T-helper 2 cell (primary cell): ENCODE measurements at regions not wholly inside any gene's neighbourhood (a gene's known extent, or its start where the extent isn't known, plus 50 kb on each side); places are given as distances from the start of the nearest gene placed in this dataset.

Experiments used
- DNase-seq, 5 experiments: peaks; one replicate each; pipeline versions ENCODE4 v3.0.0 to v3.0.0-alpha.2; 2012 to 2022

DNA sequence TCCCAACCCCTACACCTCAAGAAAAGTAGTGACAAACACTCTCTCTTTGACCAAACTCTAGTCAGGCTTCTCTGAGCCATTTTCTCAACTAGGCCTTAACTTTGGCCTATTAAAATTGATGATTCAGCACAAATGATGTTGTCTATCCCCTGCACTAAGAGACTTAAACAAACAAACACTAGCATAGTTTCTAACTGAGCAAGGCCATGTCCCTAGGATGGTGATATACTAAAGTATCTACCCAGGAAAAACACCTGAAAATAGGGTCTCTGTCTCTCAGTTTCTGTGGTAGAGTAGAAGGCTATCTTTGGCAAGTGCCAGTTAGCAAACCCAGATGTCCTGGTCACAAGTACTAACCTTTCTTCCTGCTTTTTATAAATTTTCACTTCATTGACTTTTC, 219.7 kb upstream of the ANO3 start:
- DNase-seq: no peak

DNA sequence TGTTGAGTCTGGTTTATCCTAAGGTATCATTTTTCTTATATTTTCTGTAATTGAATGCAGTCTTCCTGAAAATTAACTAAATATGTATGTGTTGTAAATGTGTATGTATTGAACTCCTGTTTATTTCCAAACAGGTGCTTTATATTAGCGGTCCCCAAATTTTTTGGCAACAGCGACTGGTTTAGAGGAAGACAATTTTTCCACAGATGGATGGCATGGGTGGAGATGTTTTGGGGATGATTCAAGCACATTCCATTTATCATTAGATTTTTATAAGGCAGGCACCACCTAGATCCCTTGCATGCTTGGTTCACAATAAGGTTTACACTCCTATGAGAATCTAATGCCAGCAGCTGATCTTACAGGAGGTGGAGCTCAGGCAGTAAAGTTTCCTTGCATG, 210.5 kb upstream of the ANO3 start:
- no peak for DNase-seq

DNA sequence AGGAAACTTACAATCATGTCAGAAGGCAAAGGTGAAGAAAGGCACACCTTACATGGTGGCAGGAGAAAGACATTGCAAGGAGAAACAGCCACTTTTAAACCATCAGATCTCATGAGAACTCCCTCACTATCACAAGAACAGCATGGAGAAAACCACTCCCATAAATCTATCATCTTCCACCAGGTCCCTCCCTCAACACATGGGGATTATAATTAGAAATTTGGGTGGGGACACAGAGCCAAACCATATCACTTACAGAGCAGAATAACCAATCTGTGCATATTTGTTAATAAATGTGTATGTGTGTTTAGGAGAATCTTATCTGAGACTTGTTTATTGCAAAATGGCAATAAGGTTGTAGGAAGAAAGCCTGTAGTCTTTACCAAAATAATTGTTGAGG, 205.2 kb upstream of the ANO3 start:
- no peak for DNase-seq

DNA sequence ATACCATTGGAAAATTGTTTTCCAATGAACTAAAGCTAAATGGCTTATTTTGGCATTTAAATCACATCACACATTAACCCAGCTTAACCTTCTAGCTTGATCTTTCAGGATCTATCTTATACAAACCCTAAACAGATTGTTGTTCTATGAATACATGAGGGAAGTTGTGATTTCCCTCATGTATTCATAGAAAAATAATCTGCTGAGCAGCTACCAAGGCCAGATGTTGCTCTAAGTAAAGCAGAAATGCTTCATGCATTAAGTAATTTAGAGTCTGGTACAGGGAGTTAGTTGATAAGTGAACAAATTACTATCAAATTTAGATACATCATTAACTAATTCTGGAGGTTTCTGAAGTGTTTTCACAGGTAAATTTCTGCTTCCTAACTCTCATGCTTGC, 204.6 kb upstream of the ANO3 start:
- no peak for DNase-seq

DNA sequence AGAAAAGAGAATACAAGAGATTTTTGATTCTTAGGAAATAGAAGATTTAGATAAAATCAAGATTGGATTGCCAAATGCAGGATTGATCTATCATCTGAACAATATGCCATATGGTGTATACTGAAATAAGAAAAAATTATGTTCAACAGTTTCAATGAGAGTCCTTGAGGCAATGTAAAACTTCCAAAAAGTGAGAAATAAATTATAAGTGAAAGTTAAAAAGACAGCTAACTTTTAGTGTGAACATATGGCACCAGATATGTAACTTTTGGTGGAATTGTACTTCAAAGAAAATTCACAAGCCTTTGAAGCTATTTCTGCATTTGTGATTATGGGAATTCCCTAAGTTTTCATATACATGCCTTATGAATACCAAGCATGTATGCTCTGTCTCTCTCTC, 200.5 kb upstream of the ANO3 start:
- no peak for DNase-seq

- DNase-seq: no peak
Observed at GRCh38 chr11:26134053-26134452, 197.9 kb upstream of the ANO3 start.

- DNase-seq: no peak
Observed at GRCh38 chr11:26134481-26135355, 197.2 kb upstream of the ANO3 start.

DNA sequence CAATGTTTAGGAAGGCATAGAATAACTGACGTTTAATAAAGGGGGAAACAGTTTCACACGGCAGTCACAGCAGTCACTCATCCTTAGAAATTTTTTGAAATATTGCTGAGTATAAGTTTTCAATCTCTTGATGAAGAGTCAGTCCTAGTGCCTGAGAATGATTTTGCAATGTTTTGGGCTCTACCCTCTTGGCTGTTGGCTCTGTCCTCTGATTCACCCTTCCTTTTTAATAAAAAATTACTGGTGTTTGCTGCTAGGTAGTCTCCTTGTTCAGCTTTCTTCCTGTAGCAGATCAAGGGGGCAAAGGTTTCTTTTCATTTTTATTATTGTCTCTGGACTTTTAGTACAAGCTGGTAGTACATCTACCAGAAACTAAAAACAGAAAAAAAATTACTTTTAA, 194.3 kb upstream of the ANO3 start:
- no peak for DNase-seq

GRCh38 chr11:26142891-26143290, 189.0 kb upstream of the ANO3 start:
- no peak for DNase-seq

GRCh38 chr11:26143566-26144290, 188.2 kb upstream of the ANO3 start:
- DNase-seq: no peak

DNA sequence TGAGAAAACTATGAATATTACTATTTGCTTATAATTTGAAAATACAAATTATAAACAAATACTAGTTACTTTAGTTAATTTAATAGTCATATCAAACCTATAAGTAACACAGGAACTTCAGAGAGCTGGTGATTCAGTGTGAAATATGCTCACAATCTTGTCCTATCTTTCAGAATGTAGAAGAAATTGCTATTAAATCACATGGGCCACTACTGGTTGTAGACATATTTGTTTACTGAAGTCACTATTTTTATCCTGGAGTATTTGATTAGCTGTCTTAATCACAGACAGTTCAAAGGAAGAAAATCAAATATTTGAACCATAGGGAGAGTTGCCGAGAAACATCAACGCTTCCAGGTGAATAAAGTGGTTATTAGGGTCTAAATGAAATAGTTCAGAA, 187.6 kb upstream of the ANO3 start:
- DNase-seq: no peak

DNA sequence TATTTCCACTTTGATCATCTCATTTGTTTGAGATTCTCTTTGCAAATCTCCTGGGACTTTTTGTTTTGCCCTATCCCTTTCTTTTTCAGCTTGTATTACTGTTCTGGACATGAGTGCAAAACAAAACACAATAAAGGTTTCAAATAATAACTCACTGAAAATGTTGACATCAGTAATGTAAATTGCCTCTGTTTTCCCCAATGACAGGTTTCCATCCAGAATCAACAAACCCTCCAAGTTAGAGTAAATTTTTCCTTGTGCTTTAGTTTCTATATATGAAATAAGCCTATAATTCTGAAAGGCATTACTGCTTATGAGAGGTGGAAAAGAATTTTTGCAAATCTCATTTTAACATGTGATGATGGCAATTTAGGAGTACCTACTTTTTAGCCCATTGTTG, 187.0 kb upstream of the ANO3 start:
- no peak for DNase-seq

DNA sequence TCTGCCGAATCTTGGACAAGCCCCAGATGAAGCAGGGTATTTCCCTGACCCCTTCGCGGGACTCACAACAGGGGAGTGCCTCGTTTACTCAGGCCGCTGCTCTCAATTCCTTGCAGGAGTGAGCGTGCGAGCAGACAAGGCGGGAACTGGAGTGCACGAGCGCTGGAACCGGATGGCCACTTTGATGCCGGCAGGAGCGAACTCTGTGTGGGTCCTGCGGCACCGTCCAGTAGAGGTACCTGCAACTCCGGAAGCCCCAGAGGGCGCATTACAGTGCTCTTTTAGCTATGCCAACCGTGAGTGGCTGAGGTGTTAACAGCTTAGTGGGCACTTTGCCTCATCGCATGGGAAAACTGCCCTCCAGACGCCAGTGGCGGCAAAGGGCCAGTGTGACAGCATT, 182.3 kb upstream of the ANO3 start:
- DNase-seq: no peak

DNA sequence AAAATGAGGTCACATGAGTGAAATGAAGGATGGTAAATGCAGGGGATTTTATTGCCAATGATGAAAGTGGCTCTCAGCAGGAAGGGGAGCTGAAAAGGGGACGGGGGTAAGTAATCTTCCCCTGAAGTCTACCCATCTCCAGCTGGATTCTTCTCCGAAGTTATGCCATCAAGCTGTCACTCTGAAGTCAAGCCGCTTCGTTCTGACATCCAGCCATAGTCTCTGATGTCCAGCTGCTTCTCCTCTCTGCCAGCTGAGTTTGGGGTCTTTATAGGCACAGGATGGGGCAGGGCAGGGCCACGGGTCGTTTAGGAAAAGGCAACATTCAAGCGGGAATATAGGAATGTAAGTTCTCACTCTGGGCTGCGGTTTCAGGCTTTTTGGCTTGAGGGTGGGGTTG, 181.9 kb upstream of the ANO3 start:
- no peak for DNase-seq

DNA sequence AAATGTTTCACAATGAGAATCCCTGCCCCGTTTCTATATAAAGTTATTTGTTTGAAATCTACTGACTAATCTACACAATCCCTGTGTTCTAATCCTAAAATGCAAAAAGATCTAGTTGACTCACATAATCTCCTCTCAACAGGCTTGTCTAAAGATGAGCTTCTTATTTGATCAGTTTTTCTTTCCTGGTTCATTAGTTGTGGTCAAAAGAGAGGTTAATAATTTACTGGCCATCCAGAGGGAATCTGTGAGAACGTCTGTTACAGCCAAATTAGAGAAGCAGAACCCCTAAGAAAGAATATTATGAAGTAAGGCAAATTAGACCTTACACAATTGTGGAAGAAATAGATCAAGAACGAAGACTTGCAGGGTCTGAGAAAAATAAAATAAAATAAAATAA, 173.7 kb upstream of the ANO3 start:
- DNase-seq: no peak

GRCh38 chr11:26162291-26162690, 169.6 kb upstream of the ANO3 start:
- no peak for DNase-seq

DNA sequence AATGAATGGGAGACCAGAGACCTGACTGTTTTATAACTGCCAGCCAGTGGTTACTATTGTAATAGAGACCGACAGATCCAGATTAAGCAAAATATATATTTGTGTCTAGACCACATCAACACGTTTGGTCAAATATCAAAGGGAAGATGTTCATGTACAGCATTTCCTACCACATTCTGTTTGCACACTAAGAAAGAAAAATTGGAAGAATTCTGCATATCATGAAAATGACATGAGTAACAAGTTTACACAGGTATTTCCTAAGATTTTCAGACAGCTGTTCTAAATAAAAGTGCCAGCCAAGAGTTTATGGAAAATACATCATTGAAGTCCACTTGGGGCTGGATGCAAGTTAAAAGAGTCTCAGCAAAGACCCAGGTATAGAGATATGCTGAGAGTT, 145.5 kb upstream of the ANO3 start:
- no peak for DNase-seq

DNA sequence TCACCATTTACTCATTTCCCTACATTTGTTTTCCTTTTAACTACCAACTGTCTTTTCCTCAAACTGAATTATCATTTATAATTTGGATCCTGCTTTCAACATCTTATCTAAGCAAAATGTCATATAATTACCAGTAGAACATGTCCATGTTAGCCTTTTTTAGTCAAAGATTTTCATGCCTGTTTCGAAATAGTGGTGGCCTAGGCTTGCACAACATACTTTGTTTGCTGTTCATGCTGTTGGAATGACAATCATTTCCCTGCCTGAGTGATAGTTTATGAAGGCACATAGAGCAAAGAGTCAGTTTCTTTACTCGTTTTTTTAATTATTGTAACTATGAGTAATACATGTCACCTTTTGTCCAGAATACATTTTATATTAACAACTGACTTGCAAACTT, 144.3 kb upstream of the ANO3 start:
- DNase-seq: no peak

GRCh38 chr11:26188554-26188953, 143.4 kb upstream of the ANO3 start:
- no peak for DNase-seq

DNA sequence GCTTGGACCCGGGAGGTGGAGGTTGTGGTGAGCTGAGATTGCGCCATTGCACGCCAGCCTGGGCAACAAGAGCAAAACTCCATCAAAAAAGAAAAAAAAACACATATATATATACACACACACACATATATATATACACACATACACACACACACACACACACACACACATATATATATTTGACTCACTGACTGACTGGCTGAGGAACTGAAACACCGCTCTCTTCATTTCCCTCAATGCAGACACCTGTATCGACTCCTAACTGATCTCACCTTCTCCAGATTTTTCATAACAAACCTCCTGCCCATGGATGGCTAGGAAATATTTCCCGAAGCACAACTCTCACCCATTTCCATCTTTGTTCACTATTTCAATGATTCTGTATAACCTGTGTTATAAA, 140.7 kb upstream of the ANO3 start:
- DNase-seq: no peak

DNA sequence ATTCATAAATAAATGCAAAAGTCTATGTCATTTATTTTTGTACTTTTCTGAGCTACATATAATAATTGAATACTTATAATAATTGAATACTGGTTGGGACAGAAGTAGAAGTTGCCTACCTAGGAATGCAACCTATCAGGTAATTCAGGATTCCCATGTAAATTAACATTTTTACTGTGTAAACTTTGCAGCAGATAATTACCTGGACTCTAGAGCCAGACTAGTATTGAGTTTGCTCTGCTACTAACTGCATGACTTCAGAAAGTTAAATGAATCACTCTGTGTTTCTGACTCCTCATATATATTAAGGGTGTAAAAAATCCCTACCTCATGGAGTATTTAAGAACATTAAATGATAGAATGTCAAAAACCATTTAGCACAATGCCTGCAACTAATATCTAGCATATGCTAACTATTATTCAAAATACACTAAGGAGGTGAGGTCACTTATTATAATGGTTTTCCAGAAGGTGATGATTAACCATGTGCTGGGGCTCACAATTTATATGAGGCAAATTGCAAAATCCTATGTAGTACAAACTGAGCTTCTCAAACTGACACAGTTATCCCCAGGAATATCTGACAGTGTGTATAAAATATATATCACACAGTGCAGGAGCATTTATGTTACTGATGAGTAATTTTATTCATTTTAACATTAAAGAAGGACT, 138.1 kb upstream of the ANO3 start:
- DNase-seq: no peak

GRCh38 chr11:26194881-26195280, 137.0 kb upstream of the ANO3 start:
- no peak for DNase-seq

GRCh38 chr11:26198532-26199096, 133.3 kb upstream of the ANO3 start:
- DNase-seq: no peak
